Daoy (cell line): ENCODE measurements at regions not wholly inside any gene's neighbourhood (a gene's known extent, or its start where the extent isn't known, plus 50 kb on each side); places are given as distances from the start of the nearest gene placed in this dataset.

Source experiments
- DNase-seq: peaks from one replicate; pipeline ENCODE4 v3.0.0-alpha.2; 2015; ENCODE audit warnings: low read depth

DNA sequence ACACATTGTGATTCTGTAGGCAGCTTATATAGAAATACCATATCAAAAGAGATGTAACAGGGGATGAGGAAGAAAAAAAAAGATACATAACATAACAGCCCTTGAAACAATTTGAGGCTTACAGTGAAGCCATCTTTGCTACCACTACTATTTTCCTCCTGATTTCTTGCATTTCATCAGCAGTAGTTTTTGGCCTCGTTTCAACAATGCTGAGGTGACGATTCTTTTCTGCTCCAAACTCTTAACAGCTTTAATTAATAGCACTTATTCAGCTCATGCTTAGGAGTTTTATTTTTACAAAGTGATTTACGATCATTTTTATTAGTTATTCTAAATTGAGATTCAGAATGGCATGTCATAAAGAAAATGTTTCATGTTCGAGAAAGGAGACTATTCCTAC lies 163.2 kb downstream of the DCK start:
- no peak for DNase-seq

DNA sequence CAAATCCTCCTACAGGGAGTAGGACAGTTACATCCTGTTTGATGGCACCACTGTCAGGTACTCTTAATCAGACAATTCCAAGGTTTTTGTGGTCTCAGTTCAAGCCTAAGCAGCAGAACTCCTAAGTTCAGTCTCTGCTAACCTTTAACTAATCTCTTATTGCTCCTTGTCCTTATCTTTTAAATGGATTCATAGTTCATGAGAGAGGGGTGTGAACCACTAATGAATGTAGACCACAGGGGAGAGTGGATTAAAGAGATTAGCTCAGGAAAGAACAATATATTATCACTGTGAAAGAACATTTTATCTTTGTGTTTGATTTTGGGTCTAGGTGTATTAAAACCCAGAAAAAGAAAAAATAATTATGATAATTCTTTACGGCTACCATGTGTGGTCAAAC lies 168.9 kb downstream of the DCK start:
- no peak for DNase-seq

DNA sequence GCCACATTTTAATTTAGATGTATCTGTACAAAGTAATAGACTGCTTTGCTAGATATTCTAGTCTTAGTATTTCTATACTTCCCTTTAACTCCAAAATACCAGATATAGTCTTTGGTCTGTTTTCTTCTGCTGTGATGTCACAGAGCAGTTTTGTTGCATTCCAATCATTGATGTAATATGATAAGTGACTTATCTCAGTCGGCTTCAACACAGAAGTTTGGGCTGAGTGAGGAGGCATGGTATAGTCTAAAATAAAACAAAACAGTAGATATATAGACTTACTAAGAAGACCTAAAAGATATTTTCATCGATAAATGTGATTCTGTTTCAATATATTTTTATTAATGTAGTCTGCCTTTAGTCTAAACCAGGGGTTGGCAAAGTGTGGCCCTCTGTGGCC lies 169.9 kb downstream of the DCK start:
- DNase-seq, result no peak

DNA sequence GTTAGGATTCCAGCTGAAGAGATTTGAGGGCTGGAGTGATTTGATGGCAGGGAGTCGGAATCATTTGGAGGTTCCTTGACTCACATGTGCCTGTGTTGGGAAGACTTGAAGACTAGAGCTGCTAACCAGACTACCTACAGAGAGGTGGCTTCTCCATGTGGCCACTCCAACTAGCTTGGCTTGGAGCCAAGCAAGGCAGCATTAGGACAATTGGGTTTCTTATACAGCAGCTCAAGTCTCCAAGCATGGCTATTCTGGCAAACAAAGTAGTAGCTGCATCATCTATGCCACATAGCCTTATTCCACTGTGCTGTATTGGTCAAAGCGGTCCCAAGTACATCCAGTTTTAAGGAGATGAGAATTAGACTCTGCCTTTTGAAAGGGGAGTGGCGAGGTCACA lies 171.7 kb upstream of the SLC4A4 start:
- DNase-seq, result no peak

DNA sequence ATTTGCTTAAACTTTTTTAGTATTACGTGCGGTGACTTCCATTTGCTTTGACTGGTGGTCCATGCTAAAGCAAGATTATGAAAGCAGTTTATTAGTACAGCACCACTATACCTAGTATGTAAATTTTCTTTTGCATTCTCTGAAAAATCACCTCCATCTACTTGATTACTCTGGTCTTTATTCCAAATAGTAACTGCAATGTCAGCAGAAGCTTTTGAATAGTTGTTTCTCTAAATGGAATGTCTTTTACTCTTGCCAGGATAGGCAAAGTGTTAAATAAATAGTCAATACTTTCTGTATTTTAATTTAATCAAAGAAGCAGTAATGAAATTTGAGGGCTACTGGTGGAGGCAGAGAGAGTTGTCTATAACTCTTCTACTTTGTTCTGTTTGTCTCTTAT lies 167.2 kb upstream of the SLC4A4 start:
- no peak for DNase-seq

DNA sequence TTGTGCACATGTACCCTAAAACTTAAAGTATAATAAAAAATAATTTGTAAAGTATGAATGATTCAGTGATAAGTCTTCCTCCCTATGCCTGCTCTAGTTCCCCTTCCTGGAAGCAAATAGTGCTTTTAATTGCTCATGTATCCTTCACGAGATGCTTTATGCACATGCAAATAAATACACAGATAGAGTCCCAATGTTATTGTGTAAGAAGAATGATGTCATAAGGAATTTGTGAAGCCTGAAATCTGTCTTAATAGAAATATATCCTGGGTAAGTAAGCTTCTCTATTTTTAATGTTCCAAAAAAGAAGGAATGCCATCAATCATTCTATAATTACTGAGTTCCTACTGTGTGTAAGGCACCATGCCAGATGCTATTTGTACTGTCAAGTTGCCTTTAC lies 157.5 kb upstream of the SLC4A4 start:
- no peak for DNase-seq

DNA sequence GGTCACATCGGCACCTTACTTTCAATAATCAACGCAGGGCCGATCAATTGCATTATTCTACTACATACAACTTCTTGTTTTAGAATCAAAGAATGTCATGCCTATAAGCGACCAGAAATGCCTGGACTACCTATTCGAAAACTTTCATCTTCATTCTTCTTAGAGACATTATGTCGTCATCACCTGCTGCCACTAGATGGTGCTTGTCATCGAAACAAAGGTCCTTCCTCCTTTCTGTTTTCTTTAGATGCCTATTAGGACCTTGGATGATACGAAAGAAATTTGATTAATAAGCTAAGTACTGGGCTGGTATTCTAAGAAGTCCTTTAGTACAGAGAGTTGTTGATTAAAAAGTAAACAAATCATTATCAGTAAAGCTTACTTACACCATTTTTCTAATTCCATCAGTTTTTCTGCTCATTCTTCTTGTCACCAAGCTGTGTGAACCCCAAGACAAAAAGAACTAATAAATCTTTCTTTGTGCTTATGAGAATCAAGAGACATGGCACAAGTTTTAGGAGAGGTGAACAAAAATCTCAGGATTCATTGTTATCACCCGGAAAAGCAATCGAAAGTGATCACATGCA lies 154.5 kb upstream of the SLC4A4 start:
- peak; percentile 25 for DNase-seq

DNA sequence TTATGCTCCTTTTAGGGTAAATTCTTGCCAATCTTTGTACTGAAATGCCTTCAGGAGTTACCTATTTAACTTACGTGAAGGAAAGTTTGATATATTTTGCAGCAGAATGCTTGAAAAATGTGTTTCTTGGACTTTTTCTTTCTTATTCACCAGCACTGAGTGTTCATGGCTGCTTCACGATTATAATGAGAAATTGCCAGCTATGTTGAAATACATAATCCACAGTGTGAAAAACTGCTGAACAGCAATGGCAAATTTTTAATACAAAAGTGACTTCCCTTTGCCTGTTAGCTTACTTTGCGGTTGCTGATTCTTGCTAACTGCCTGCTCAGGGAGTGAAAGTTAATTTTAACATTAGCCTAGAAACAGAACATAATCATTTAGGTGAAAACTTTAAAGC lies 153.8 kb upstream of the SLC4A4 start:
- no peak for DNase-seq

DNA sequence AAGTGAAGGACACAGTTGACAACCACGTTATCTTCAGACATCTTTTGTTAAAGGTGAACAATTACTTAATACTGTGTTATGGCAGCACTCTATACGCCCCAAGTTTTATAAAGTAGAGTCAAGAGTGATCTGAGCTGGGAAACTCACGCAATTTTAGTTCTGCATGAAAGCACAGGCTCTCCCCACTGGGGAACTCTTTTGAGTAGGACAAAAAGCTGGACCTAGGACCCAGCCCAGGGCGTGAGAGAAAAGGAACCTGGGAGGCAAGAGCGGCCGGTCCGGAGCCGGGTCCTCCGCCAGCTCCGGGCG lies 152.6 kb upstream of the SLC4A4 start:
- DNase-seq, result no peak

DNA sequence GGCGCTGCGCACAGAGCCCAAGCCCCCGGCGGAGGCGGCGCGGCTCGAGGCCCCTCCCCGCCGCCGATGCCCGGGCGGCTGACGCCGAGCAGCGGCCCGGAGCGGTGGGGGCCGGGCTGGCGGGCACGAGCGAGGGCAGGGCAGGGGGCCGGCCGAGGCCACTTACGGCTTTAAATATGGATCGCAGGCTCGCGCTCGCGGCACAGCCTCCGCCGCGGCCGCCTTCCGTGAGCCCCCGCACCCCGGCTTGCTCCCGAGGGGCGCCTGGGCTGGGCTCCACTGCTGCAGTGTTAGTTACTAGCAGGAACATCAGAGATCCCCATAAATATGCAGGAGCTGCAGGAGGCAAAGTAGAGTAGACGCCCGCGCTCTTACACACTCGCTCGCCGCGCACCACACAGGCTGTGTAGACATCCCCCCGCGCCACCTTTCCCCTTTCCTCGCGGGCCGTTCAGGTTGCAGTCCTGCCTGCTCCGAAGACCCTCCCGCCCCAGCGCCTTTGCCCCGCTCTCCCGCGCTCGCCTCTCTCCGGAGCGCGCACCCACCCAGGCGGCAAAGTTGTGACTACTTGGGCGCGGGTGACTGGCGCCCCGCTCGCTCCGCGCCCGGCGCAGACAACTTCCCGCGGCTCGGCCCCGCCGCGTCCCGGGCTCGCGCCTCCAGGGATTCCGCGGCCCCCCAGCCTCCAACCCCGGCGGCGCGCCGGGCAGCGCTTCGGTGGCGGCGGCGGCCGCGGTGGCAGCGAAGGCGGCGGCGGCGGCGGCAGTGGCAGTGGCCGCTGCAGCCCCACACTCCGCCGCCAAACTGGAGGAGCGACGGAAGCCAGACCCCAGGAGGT lies 152.0 kb upstream of the SLC4A4 start:
- DNase-seq, result peak; percentile 45

DNA sequence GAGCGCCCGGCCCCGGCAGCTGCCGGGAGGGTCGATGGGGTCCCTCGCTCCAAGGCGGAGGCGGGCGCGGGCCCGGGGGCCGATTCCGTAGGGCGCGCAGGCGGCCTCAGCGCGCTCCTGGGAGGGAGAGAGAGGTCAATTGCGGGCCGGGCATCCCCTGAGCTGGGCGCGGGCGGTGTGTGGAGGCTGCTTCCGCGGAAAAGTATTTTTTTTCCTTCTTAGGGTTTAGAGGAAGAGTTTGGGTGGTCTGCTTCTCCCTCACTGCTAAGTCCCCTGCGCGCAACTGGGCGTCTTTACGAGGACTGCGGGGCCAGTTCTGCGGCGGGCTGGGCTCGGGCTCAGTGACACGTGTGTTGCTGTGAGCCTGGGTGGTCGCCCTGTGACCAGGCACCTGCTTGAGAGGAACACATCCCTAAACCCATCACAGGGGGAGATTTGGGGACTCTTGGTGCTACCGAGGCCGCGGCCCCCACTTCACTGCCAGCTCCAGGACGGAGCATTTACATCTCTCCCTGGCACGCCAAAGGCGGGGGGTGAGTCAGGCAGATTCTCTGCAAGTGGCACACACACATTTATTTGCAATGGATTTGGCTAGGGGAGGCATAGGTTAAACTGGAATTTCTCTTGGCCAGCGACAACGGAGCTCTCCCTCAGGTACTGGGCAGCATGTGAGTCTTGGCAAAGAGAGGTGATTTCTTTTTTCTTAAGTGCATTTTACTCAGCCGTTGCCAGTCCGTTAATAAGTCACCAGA lies 151.2 kb upstream of the SLC4A4 start:
- DNase-seq, result peak; percentile 58

DNA sequence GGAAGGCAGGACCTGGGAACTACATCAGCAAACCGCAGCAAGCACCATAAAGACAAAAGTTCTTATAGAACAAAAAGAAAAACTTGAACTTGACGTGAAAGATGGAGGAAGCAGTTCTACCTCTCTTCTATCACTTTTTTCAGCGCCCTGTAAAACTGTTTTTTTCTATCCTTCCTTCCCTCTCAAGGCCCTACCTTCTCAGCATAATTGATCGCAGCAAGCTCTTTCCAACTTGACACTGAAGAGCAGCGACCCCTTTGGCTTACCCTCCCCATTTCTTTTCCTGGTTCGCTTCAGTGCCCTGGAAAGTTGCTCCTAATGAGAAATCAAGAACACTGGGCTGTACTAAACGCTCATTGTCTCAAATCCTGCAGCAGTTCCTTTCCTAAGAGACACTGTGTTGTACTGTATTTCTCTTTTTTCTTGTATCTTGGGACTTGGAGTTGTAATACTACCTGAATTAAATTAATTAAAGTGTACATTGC lies 150.6 kb upstream of the SLC4A4 start:
- peak; percentile 5 for DNase-seq

DNA sequence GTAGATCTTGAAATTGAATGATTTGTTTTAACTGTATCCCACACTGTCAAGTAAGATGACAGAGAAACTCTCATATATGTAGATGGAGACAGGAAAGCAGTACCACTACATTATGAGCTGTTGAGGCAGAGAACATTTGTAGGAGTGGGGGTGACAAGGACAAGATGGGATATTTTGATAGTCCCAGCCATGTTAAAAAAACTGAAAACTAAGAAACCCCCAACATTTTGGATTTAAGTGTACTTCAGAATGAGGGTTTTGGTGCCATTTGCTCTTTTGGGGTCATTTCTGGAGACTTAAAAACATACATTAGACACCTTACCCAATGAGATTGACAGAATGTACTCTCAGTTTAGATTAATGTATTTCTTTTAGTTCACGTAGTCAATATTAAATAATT lies 149.9 kb upstream of the SLC4A4 start:
- no peak for DNase-seq

DNA sequence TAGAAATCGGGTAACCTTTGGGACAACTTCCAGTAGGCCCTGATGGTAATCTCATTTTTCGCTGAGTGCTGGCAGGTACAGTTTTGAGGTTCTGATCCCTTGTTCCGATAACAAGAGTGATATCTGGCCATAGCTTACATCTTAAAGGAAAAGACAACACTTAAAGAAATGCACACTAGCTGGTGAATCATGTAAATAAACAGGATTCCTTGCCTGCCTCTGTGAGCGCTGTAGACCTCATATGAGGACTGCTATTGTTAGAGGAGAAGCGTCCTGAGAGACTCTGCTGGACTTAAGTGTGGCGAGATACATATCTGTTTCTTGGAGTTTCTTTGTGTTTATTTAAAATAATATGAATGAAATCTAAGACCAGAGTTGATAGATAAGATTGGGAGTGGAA lies 149.3 kb upstream of the SLC4A4 start:
- DNase-seq, result peak; percentile 8

DNA sequence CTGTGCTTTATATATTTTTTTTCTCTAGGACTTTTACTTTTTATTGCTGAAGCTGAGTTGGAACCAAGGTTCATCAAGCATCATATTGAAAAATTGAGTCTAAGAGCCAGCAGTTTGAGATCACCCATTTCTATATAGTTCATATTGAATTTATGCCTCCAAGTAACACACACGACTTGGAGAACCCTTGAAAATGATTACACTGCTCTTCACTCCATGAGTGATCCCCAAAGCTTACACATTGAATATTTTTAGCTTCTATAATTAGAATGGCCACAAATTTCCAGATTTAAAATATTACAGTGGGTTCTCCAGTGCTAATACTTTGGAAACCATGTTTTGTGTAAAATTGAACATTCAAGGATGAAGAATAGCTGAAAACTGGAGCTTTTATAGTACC lies 144.4 kb upstream of the SLC4A4 start:
- no peak for DNase-seq

DNA sequence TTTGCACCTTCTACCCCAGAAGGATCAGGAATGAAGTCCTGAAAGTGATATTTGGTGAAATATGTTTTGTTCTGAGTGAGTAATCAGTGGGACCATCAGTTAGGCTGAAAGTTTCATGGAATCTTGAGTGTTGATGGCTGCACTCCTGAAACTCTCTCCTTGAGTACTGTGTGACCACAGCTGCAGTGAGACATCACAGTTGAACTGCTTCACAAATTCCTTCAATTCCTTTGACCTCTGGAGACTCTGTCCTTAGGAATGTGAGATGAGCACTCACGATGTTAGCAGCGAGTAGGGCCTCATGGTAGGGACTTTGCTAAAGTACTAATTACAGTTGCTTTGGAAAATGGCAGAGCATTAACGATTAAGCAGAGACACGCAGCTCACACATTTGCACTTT lies 142.9 kb upstream of the SLC4A4 start:
- peak; percentile 11 for DNase-seq

DNA sequence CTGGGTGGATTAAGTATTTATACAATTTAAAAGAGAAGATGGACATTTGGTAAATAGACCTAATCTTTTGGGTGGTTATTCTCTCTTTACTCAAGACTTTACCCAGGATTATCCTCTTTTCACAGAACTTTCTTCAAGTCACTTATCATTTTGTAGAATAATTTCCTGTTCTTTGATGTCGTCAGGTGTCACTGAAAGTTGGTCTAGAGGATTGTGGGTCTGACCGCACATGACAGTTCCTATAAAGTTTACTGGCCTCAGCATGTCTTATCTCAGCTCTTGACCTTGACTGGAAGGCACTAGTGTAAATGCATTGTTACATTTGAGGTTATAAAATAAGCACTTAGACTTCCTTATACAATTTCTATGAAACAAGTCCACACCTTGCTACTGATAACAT lies 139.9 kb upstream of the SLC4A4 start:
- no peak for DNase-seq

DNA sequence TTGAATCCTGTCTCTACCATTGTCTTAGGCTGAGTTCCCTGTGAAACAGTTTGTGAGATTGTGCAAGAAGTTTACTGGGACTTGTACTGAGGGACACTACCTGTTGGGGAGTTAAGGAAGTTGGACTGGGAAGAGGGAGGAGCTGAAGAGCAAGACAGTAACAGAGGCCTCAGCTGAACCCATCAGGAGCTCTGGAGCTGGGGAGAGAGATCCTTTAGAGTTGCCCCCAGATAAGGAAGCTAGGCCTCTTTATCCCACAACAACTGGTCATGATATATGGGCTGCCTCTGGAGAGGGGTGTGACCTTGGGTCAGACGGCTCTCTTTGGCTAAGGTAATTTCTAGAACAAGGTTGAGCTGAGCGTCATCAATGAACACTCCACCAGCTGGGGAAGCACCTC lies 137.8 kb upstream of the SLC4A4 start:
- no peak for DNase-seq

DNA sequence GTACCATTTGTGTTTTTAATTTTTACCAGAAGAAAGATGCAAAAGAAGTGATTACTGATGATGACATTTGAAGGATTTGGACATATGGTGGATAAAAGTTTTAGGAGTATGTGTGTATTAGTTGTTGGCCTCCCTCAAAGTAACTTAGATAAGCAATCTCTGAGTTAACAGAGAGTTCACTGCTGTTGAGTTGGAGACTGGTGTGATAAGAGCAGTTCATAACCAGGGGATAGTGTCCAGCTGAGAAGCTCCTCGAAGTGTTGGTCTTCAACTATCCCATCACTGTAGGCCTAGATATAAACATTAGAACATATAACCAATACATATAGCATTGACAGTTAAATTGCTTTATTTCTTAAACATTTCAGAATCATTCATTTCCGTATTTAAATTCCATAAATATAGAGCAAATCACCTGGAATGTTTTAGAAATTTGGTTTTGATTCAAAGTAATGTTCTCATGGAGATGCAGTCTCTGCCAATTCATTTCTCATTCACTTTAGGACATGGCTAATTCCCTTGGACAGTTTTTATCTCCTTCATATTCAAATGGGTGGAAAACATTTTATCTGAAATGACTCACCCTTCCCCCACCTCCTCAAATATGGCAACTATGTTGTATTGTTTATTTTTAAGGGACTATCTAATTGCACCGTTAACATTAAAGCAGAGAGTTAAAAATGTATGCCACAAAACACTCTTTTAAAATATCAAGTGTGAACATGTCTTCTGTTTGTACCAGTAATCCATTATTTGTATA lies 136.8 kb upstream of the SLC4A4 start:
- no peak for DNase-seq

DNA sequence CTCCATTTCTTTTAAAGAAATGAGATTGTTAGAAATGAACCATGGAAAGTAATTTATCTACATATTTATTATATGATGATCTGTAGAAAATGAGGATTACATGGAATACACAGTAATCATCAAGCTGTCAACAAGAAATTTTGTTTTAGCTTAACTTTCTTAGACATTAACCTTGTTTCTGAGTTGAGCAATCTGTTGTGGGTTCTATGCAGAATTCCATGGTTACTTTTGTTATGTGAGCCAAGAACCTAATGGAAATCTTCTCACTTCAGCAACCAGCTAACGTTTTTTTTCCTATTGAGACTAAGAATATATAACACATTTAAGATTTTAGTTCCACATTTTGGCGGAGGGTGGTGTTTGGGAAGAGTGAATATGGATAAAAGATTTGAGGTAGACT lies 136.1 kb upstream of the SLC4A4 start:
- DNase-seq, result no peak

DNA sequence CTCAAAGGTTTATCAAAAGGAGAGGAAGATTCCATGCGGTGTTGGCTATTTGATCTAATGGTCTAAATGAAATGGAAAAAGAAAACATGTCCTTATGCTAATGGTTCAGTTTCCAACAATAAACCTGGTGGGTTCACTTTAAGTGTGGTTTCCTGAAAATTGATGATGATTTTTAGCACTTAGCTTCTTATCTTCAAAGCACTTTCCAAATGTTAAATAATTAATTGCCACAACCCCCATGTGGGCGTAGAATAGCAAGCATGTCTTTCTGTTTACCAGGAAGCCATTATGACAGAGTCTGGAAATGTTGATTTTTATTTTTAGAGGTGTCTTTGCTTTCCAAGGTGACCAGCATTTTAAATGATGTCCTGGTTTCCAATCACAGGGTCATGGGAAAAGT lies 134.8 kb upstream of the SLC4A4 start:
- DNase-seq, result no peak

DNA sequence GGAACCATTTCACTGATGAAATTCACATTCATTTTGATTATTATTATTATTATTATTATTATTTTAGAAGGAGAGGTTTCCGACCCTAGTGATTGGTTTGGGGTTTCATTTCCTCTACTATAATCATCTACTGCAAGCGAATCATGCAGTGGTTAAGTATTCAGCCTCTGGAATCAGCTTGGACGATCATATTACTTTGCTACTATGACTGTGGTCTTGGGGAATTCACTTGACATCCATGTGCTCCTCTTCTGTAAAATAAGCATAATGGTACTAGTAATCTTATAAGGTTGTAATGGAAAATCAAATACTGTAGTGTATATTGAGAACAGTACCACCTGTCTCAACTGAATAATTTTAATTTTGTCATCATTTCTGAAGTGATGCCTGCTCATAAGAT lies 132.1 kb upstream of the SLC4A4 start:
- DNase-seq, result no peak
